ENCODE measurements at regions not wholly inside any gene's neighbourhood (a gene's known extent, or its start where the extent isn't known, plus 50 kb on each side); places are given as distances from the start of the nearest gene placed in this dataset.

GRCh38 chr3:6567241-6567640, 293.7 kb upstream of the GRM7 start:
- TF ChIP-seq CTCF (conservative IDR thresholded peaks at IDR 0.05; ENCODE audit: low read length): no peak
- no peak for TF ChIP-seq EZH2phosphoT487 (IDR thresholded peaks at IDR 0.05; ENCODE audit: borderline replicate concordance)

Data from Loucy (cell line).